ENCODE measurements at regions not wholly inside any gene's neighbourhood (a gene's known extent, or its start where the extent isn't known, plus 50 kb on each side); places are given as distances from the start of the nearest gene placed in this dataset.
"Not testable (repeated sequence)": the region's sequence is repeated elsewhere in the genome, so short reads cannot be mapped to it uniquely, and the experiment has no call there.

GRCh38 chr2:36235426-36235825 is 120.2 kb upstream of the CRIM1 start:
- no peak for DNase-seq (ENCODE audit: low spot score)

- DNase-seq (ENCODE audit: low spot score), result no peak
These were observed 132.3 kb upstream of the CRIM1 start for GRCh38 chr2:36223259-36223658.

- DNase-seq (ENCODE audit: low spot score), result no peak
These were observed 133.1 kb upstream of the CRIM1 start for GRCh38 chr2:36222485-36222884.

DNA sequence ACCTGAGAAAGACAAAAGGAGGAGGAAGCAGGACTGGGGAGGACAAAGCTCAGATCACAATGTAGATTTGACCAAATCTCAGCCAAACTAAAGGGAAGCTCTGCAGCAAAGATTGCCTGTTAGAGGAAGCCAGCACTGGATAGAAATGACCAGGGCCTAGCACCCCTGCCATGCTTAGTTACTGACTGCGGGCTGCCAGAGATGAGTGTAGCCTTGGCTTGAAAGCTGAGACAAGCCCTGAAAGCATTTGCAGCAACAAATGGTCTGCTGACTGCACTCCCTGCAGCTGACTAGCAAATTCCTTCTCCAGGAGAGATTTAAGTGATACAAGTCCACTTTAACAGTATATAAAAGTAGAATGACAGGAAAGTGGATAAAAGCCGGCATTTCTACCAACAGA is 140.9 kb upstream of the CRIM1 start:
- no peak for DNase-seq (ENCODE audit: low spot score)

GRCh38 chr2:36203366-36203765 is 152.2 kb upstream of the CRIM1 start:
- no peak for DNase-seq (ENCODE audit: low spot score)

DNA sequence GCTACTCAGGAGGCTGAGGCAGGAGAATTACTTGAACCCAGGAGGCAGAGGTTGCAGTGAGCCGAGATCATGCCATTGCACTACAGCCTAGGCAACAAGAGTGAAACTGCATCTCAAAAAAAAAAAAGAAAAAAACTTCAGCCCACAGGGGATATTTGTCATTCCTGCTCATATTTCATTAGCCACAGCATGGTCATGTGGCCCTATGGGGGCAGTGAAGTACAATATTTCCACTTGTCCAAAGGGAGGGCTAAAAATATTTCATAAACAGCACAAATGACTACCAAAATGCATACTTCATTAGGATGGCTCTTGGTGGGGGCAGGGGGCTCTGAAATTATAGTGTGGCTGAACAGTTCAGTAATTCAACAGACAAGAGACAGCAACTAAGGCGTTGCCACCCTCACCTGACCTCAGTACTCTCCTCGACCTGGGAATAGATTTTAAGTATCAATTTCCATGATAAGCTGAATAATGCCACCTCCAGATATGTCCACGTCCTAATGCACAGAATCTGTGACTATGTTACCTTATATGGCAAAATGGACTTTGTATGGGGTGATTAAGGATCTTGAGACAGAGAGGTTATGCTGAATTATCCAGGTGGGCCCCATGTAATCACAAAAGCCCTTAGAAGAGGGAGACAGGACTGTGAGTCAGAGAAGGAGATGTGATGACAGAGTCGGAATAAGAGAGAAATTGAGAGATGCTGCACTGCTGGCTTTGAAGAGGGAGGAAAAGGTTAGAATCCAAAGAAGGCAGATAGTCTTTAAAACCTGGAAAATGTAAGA is 158.2 kb upstream of the CRIM1 start:
- DNase-seq (ENCODE audit: low spot score), result no peak

DNA sequence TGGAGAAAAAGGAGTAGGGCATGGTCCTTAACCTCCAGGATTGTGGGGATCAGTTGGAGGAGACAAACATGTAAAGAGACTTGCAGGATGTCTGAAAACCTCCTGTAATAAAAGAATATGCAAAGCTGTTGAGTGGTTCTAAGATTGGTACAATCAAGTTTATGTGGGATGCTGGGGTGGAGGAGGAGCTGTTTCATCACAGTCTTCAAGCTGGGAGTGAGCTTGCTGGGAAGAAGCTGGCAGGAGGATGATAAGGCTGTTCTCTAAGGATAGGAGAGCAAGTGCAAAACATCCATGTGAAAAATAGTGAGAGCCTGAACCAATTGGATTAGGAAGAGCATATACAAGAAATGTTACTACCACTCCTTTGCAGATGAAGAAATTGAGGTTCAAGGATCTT is 161.9 kb upstream of the CRIM1 start:
- DNase-seq (ENCODE audit: low spot score), result no peak

GRCh38 chr2:36192983-36193382 is 162.6 kb upstream of the CRIM1 start:
- DNase-seq (ENCODE audit: low spot score), result no peak

- DNase-seq (ENCODE audit: low spot score), result no peak
These were observed 165.5 kb upstream of the CRIM1 start for GRCh38 chr2:36190097-36190496.

DNA sequence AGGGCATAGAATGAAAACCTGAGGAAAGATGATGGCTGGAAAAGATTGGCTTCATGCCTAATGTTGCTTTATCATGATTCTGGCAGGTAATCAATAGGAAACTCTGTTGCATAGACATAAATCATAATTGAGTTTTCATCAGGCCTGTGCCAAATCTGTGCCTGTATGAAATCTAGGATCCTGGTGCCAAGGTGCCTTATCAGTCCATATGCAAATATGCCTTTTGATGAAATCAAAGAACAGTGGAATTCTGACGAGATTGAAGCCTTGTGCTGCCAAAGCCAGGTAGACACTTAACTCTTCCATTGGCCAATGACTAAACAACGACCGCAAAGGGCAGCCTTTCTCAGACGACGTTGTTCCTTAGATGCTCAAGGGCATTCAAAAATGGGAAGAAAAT is 170.0 kb upstream of the CRIM1 start:
- no peak for DNase-seq (ENCODE audit: low spot score)

DNA sequence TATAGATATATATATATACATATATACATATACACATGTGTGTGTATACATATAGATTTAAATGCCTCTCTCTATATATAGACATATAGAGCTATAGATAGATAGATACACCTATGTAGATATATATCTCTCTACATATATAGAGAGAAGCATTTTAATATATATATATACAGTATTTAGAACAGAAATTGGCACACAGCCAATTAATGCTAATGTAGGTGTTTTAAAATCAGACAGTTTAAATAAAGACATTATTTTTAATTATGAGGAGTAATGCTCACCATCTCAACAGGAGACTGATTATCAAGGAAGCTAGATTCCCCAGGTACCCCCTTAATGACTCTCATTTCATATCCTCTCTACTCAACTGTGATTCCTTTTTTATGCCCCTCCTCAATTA is 170.7 kb upstream of the CRIM1 start:
- DNase-seq (ENCODE audit: low spot score), result no peak

DNA sequence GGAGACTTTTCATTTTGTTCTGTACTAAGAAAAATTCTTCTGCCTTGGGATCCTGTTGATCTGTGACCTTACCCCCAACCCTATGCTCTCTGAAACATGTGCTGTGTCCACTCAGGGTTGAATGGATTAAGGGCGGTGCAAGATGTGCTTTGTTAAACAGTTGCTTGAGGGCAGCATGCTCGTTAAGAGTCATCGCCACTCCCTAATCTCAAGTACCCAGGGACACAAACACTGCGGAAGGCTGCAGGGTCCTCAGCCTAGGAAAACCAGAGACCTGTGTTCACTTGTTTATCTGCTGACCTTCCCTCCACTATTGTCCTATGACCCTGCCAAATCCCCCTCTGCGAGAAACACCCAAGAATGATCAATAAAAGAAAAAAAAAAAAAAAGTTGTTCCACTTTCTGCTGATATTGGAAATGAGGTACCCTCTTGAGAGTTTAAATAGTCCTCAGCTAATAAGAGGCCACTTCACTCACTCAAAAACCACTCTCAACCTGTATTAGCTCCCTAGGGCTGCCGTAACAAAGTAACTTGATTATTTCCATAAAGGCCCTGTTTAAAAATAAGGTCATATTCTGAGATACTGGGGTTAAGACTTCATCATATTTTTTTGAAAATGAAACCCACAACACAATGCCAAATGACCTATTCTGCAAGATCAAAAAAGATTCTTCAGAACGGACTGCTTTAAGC is 174.6 kb upstream of the CRIM1 start:
- DNase-seq (ENCODE audit: low spot score), result not testable (repeated sequence)

DNA sequence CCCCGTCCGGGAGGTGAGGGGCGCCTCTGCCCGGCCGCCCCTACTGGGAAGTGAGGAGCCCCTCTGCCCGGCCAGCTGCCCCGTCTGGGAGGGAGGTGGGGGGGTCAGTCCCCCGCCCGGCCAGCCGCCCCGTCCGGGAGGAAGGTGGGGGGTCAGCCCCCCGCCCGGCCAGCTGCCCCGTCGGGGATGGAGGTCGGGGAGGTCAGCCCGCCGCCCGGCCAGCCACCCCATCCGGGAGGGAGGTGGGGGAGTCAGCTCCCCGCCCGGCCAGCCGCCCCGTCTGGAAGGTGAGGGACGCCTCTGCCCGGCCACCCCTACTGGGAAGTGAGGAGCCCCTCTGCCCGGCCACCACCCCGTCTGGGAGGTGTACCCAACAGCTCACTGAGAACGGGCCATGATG is 175.3 kb upstream of the CRIM1 start:
- DNase-seq (ENCODE audit: low spot score), result not testable (repeated sequence)

GRCh38 chr2:36179668-36180269 is 175.8 kb upstream of the CRIM1 start:
- not testable (repeated sequence) for DNase-seq (ENCODE audit: low spot score)

- DNase-seq (ENCODE audit: low spot score), result no peak
These were observed 177.2 kb upstream of the CRIM1 start for GRCh38 chr2:36178384-36178783.

GRCh38 chr2:36177282-36177681 is 178.3 kb upstream of the CRIM1 start:
- DNase-seq (ENCODE audit: low spot score), result no peak

DNA sequence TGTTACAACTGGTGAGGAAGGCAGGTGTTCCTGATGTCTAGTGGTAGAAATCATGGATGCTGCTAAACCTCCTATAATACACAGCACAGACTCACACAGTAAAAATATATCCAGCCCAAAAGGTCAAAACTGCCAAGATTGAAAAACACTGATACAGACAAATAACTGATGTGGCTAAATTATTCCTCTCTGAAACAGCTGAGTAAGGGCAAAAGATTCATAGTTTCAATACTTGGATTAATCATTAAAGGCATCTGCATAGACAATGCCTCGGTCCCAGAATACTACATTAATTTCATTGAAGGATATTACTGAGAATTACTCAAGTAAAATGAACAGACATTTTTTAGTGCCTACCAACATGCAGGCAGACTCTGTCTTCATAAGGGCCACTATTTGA is 180.7 kb upstream of the CRIM1 start:
- no peak for DNase-seq (ENCODE audit: low spot score)

- no peak for DNase-seq (ENCODE audit: low spot score)
These were observed 181.7 kb upstream of the CRIM1 start for GRCh38 chr2:36173760-36174404.

DNA sequence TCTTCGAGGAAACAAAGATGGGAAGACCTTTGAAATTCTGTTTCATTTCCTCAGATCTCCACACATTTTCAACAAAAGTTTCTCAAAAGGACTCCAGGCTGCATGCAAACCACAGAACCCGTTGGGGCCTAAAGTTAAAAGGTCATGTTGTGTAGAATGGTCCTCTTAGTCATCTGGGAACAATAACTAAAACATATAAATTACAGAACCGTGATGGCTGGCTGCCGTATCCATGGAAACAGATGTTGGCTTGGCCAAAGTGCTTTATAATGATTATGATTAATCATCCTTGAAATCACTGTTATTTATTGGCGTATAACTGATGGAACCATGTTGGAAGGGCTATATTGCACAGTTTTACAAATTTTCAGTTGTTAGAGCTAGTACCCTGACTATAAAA is 182.8 kb upstream of the CRIM1 start:
- no peak for DNase-seq (ENCODE audit: low spot score)

DNA sequence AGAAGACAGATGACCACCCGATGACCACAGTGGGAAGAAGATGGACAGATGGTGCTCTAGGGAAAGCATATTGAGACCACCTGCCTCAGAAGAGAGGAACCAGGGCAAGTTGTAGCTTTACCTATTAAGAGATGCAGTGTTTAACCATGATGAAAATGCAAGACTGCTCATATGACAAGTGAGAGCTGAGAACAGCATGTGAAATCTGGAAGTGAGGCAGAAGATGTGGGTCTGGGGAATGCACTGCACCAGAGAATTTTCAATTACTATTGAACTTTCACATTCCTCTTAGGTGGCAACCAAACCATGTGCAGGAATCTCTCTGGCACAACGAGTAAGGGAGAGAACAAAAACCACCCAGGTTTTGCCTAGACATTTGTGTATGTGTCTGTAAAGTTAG is 184.8 kb upstream of the CRIM1 start:
- DNase-seq (ENCODE audit: low spot score), result no peak

DNA sequence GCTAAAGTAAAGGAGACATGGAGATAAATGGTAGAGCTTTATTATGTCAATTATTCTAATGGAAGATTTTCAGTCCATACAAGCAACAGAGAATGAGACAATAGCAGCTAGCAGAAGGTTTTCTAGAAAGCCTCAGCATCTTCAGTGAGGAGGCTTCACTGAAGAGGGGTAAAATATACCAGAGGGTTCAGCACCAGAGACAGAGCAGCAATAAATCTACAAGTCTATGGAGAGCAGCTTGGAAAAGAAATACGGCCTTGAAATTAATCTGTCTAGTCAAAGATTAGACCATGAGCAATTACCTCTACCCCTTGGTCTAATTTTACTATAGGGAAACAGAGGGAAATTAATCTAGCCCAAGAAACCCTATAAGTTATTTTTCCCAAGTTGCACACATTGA is 185.7 kb upstream of the CRIM1 start:
- no peak for DNase-seq (ENCODE audit: low spot score)

GRCh38 chr2:36168115-36168514 is 187.5 kb upstream of the CRIM1 start:
- no peak for DNase-seq (ENCODE audit: low spot score)

- DNase-seq (ENCODE audit: low spot score), result no peak
These were observed 190.4 kb upstream of the CRIM1 start for GRCh38 chr2:36165132-36165531.

Data from CD4-positive, alpha-beta T cell treated with Interleukin-6 at 100 ng/mL for 8 hours (primary cell).